GM12873 (cell line): ENCODE measurements at regions not wholly inside any gene's neighbourhood (a gene's known extent, or its start where the extent isn't known, plus 50 kb on each side); places are given as distances from the start of the nearest gene placed in this dataset.

Experiments used
- TF ChIP-seq, protein P1 (sequence below): IDR thresholded peaks from 2 replicates; pipeline ENCODE4 v1.5.1; 2012; ENCODE audit warnings: low read depth, mild to moderate bottlenecking, moderate library complexity, low read length, control low read depth; ENCODE audit not compliant: insufficient read depth; ENCODE audit errors: missing control alignments

- TF ChIP-seq, protein P1, sequence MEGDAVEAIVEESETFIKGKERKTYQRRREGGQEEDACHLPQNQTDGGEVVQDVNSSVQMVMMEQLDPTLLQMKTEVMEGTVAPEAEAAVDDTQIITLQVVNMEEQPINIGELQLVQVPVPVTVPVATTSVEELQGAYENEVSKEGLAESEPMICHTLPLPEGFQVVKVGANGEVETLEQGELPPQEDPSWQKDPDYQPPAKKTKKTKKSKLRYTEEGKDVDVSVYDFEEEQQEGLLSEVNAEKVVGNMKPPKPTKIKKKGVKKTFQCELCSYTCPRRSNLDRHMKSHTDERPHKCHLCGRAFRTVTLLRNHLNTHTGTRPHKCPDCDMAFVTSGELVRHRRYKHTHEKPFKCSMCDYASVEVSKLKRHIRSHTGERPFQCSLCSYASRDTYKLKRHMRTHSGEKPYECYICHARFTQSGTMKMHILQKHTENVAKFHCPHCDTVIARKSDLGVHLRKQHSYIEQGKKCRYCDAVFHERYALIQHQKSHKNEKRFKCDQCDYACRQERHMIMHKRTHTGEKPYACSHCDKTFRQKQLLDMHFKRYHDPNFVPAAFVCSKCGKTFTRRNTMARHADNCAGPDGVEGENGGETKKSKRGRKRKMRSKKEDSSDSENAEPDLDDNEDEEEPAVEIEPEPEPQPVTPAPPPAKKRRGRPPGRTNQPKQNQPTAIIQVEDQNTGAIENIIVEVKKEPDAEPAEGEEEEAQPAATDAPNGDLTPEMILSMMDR, result no peak
Observed at GRCh38 chr2:59176737-59177136, 935.6 kb upstream of the FANCL start.

GRCh38 chr2:59174536-59175243 lies 933.6 kb upstream of the FANCL start:
- TF ChIP-seq, protein P1, result no peak

DNA sequence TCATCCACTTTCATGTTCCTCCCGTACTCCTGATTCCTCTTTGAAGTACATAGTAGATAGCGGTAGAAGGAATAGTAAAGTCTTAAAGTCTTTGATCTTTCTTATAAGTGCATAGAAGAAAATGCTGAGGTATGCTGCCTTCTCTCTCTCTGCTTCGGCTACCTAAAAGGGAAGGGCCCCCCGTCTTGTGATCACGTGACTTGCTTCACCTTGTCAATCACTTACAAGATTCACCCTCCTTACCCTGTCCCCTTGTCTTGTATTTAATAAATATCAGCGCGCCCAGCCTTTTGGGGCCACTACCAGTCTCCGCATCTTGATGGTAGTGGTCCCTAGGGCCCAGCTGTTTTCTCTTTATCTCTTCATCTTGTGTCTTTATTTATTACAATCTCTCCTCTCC lies 932.2 kb upstream of the FANCL start:
- TF ChIP-seq, protein P1, result no peak

DNA sequence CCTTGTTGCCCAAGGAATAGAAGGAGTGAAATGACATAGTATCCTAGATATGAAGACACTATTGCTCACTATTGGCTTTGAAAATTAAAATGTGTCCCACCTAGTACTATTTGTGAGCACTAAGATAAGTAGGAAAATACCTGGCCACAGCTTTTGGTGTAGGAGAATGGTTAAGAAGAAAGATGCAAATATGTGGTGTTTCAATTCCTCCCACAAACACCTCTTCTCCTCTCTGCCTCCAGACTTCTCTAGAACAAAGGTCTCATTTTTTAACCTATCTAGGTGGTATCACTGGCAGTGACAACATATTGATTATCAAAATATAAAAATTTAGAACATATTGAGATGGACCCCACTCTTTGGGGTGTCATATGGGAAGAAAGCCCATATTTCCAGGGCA lies 929.9 kb upstream of the FANCL start:
- TF ChIP-seq, protein P1, result no peak

DNA sequence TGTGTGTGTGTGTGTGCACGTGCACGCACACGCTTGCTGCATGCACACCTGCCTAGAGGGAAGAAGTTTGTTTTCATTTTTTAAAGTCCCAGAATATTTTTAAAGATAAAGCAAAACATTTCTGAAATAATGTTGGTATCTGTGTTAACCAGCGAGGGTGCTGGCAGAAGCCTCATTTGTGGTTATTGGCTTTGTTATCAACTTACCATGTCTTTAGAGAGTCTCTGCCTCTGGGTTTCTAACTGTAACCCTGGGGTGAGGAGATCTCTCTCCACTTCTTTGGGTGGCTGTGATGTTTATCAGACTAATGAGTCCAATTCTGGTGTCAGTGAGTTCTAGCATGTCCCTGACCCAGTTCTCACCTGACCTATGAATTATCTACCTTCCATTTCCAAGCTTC lies 927.6 kb upstream of the FANCL start:
- TF ChIP-seq, protein P1, result no peak

GRCh38 chr2:59167514-59167913 lies 926.4 kb upstream of the FANCL start:
- TF ChIP-seq, protein P1, result no peak

DNA sequence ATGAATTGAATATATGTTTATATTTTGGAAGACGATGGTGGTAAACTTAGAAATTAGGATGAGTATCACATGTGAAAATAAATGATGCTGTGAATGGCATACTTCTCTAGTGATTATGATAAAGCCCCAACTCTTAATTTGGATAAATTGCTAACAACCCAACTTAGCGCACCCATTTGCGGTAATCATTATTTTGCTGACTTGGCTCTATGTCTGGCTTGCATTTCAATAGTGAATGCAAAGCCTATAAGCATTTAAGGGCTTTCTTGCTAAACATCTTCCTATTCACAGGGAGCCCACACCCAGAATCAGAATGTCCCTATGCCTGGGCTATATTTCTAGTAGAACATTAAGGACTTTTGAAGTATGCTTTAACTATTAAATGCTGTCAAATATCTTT lies 910.7 kb upstream of the FANCL start:
- TF ChIP-seq, protein P1, result no peak
